HL-60 (cell line): ENCODE measurements at regions not wholly inside any gene's neighbourhood (a gene's known extent, or its start where the extent isn't known, plus 50 kb on each side); places are given as distances from the start of the nearest gene placed in this dataset.

Source experiments
- DNase-seq, 2 experiments: peaks; one replicate each; pipeline ENCODE4 v3.0.0-alpha.2; 2010 to 2020; ENCODE audit warnings: low read depth in 1 of 2, low spot score in 1 of 2
- H3K27ac ChIP-seq: fragments of 250-450 bp; sonication (Bioruptor Pico); replicated peaks from 2 replicates; pipeline ENCODE4 v1.5.1; 2020; ENCODE audit warnings: mild to moderate bottlenecking, moderate library complexity
- H3K27me3 ChIP-seq: fragments of 250-450 bp; sonication (Bioruptor Pico); 2 replicates; pipeline ENCODE4 v1.5.1; 2021; ENCODE audit warnings: mild to moderate bottlenecking, moderate library complexity; ENCODE audit not compliant: insufficient read depth, poor library complexity, severe bottlenecking
- H3K4me3 ChIP-seq: replicated peaks from 2 replicates; pipeline ENCODE4 v1.5.1; 2011; ENCODE audit warnings: mild to moderate bottlenecking, control low read depth, low read length; ENCODE audit not compliant: insufficient read depth
- CTCF ChIP-seq: IDR thresholded peaks from one replicate; pipeline ENCODE4 v1.5.1; 2011; ENCODE audit warnings: low read length, control low read depth, inconsistent platforms; ENCODE audit not compliant: insufficient read depth
- GABPA ChIP-seq: IDR thresholded peaks from 2 replicates; pipeline ENCODE4 v1.6.1; 2012; ENCODE audit warnings: low read depth
- POLR2AphosphoS5 ChIP-seq: IDR thresholded peaks from 2 replicates; pipeline ENCODE4 v1.6.1; 2012; ENCODE audit warnings: low read depth
- REST ChIP-seq: IDR thresholded peaks from 2 replicates; pipeline ENCODE4 v1.6.1; 2012; ENCODE audit warnings: low read depth; ENCODE audit not compliant: insufficient replicate concordance
- SPI1 ChIP-seq: IDR thresholded peaks from 2 replicates; pipeline ENCODE4 v1.6.1; 2012; ENCODE audit warnings: low read depth, mild to moderate bottlenecking, borderline replicate concordance

- H3K27me3 ChIP-seq, result no peaks in the 10 kb centered on the region
These were observed 1137.9 kb downstream of the ROBO2 start for GRCh38 chr3:78177780-78178179.

GRCh38 chr3:78178209-78178608, 1138.3 kb downstream of the ROBO2 start:
- Histone ChIP-seq H3K4me3 (no peak overlapping the region), H3K27ac (no peak overlapping the region), H3K27me3 (no peaks in the 10 kb centered on the region)
- TF ChIP-seq SPI1 (no peak), REST (no peak)
- no peak for DNase-seq

More at GRCh38 chr3:78177780-78178179, 1137.9 kb downstream of the ROBO2 start:
- H3K27ac ChIP-seq, result no peak overlapping the region
- TF ChIP-seq GABPA (no peak), REST (no peak)
- no peak overlapping the region for H3K4me3 ChIP-seq
- no peak for DNase-seq

GRCh38 chr3:78178740-78179363, 1139.0 kb downstream of the ROBO2 start:
- DNase-seq, result no peak
- no peak for TF ChIP-seq REST
- no peak for TF ChIP-seq GABPA
- no peak for TF ChIP-seq POLR2AphosphoS5
- no peak for TF ChIP-seq SPI1
- no peak for TF ChIP-seq CTCF
- Histone ChIP-seq H3K27me3 (no peaks in the 10 kb centered on the region), H3K4me3 (no peak overlapping the region), H3K27ac (no peak overlapping the region)

GRCh38 chr3:78183906-78184599, 1144.2 kb downstream of the ROBO2 start:
- no peak overlapping the region for H3K4me3 ChIP-seq
- no peak for TF ChIP-seq CTCF
- no peak for TF ChIP-seq GABPA
- H3K27ac ChIP-seq, result no peak overlapping the region
- no peaks in the 10 kb centered on the region for H3K27me3 ChIP-seq
- DNase-seq, result no peak
